ENCODE measurements at regions not wholly inside any gene's neighbourhood (a gene's known extent, or its start where the extent isn't known, plus 50 kb on each side); places are given as distances from the start of the nearest gene placed in this dataset.
"Not testable (repeated sequence)": the region's sequence is repeated elsewhere in the genome, so short reads cannot be mapped to it uniquely, and the experiment has no call there.

DNA sequence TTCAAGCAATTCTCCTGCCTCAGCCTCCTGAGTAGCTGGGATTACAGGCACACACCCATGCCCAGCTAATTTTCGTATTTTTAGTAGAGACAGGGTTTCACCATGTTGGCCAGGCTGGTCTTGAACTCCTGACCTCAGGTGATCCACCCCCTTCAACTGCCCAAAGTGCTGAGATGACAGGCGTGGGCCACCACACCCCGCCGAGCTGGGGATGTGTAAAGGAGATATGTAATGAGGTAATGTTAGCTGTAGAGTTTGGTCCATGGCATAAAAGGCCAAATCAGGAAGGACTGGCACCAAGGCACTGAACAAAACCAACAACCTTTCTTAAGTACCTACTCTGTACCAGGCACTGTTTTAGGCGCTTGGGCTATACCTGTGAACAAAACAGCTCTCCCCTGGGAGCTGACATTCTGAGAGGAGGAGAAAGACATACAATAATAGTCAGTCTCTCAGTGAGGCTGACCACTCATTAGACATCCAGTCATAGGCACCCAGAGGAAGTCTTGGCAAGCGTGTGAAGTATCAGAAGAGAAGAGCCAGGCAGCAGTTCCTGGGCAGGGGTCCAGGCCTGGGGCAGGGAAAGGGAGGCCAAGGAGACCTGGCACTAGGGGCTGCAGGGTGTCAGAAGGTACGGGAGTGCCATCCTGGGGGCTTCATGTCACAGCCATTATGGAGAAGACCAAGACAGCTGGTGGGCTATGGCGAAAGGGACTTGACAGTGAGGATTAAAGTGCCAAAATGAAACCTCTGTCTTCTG, 164.8 kb upstream of the DTNBP1 start:
- Mint-ChIP-seq H3K36me3 (ENCODE audit: low read depth) (no peaks in the 10 kb centered on the region), H3K27ac (no peak overlapping the region), H3K27me3 (ENCODE audit: low read depth) (no peaks in the 10 kb centered on the region), H3K9me3 (no peaks in the 10 kb centered on the region), H3K4me3 (ENCODE audit: low read depth) (no peak overlapping the region), H3K4me1 (ENCODE audit: low read depth) (peaks cover 4% of the 10 kb centered on the region)
- no peak for DNase-seq (ENCODE audit: low spot score)
- intact Hi-C loops (cut with micrococcal nuclease), result loop anchor here (5.0 kb wide), 1 partner anchor 40 kb away; no protein-coding TSS in a partner anchor

DNA sequence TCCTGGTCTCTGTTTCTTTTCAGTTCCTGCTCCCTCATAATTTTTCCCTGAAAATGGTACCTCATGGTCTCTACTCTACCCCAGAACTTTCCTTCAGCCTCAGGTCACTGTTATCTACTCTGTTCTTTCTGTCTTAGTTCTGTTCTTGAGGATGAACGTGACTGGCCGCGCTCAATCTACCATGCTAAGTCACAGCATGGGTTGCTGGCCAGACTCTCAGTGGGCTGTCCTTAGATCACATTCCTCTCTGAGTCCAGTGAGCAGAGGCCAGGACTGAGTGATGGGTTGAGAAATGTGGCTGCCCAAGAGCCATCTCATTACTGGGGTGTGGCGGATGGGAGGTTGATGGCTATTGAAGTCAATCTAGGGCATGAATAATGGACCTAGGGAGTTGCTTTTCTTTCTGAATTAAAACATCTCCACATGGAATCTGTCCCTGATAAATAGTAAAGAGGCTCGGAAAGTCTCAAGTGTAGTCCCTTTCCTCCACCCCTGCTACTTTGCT, 164.0 kb upstream of the DTNBP1 start:
- no peak overlapping the region for H3K4me3 Mint-ChIP-seq (ENCODE audit: low read depth)
- peaks cover 4% of the 10 kb centered on the region for H3K4me1 Mint-ChIP-seq (ENCODE audit: low read depth)
- H3K36me3 Mint-ChIP-seq (ENCODE audit: low read depth), result no peaks in the 10 kb centered on the region
- H3K27ac Mint-ChIP-seq, result no peak overlapping the region
- H3K27me3 Mint-ChIP-seq (ENCODE audit: low read depth), result no peaks in the 10 kb centered on the region
- DNase-seq (ENCODE audit: low spot score), result no peak
- intact Hi-C loops (cut with micrococcal nuclease), result loop anchor here (5.0 kb wide), 1 partner anchor 40 kb away; no protein-coding TSS in a partner anchor
- no peaks in the 10 kb centered on the region for H3K9me3 Mint-ChIP-seq

DNA sequence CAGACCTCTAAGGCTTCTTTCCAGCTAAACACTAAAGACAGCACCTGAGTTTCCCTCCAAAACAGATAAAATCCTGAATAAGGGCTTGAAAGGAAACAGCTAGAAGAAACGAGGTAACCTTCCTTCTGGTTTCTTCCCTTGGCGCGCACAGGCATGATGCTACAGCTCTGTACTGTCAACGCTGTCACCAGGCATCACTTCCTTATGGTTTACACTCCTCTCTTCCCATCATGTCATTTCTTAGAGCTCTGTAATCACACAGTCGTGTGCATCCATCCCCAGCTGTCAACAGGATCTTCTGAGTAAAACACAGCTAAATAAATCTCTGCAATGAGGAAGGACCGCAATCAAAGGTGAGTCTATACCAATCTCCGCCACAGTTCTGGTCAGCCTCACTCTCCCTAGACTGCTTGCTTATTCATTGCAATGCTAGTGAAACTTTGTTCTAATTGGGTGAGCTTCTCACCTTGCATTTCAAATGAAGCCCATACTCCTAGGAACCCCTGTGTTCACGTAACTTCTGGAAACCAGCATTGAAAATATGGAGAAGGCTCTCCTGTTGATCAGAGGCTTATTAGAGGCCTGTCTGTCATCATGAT, 162.6 kb upstream of the DTNBP1 start:
- no peak for DNase-seq (ENCODE audit: low spot score)
- H3K9me3 Mint-ChIP-seq, result no peaks in the 10 kb centered on the region
- H3K27me3 Mint-ChIP-seq (ENCODE audit: low read depth), result no peaks in the 10 kb centered on the region
- intact Hi-C loops (cut with micrococcal nuclease), result loop anchor here (5.0 kb wide), 1 partner anchor 38 kb away; no protein-coding TSS in a partner anchor
- no peak overlapping the region for H3K27ac Mint-ChIP-seq
- peaks cover 4% of the 10 kb centered on the region for H3K4me1 Mint-ChIP-seq (ENCODE audit: low read depth)
- H3K36me3 Mint-ChIP-seq (ENCODE audit: low read depth), result no peaks in the 10 kb centered on the region
- no peak overlapping the region for H3K4me3 Mint-ChIP-seq (ENCODE audit: low read depth)

DNA sequence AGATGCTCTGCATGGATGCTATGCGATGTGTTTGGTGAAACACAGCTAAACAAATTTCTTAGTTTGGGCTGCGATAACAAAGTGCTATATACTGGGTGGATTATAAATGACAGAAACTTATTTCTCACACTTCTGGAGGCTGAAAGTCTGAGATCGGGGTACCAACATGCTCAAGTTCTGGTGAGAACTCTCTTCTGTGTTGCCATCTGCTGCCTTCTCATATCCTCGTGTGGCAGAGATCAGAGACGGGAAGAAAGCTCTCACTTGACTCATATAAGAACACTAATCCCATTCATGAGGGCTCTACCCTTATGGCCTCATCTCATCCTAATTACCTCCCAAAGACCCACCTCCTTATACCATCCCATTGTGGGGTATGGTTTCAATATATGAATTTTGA, 162.0 kb upstream of the DTNBP1 start:
- no peak overlapping the region for H3K27ac Mint-ChIP-seq
- no peaks in the 10 kb centered on the region for H3K9me3 Mint-ChIP-seq
- no peaks in the 10 kb centered on the region for H3K27me3 Mint-ChIP-seq (ENCODE audit: low read depth)
- H3K36me3 Mint-ChIP-seq (ENCODE audit: low read depth), result no peaks in the 10 kb centered on the region
- DNase-seq (ENCODE audit: low spot score), result no peak
- intact Hi-C loops (cut with micrococcal nuclease), result loop anchor here (5.0 kb wide), 1 partner anchor 38 kb away; no protein-coding TSS in a partner anchor
- no peak overlapping the region for H3K4me3 Mint-ChIP-seq (ENCODE audit: low read depth)
- peaks cover 4% of the 10 kb centered on the region for H3K4me1 Mint-ChIP-seq (ENCODE audit: low read depth)

DNA sequence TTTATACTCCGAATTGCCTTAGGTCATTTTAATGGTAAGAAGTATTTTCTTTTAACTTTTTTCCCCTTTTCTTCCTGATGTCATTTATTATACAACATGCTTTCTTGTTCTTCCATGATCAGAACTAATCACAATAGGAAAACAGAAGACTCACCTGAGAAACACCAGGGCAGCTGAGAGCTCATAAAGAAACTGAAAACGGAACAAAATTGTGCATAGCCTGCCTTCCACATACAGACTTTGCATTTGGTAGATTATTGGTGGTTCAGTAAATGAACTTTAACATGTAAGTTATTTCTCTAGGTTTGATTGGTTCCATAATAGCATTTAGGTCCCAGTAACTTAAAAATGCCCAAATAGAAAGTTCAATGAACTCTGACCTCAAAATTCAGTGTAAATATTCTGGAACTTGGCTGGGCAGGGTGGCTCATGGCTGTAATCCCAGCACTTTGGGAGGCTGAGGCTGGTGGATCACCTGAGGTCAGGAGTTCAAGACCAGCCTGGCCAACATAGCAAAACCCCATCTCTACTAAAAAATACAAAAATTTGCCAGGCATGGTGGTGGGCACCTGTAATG, 161.1 kb upstream of the DTNBP1 start:
- intact Hi-C loops (cut with micrococcal nuclease), result no loop called here
- no peak for DNase-seq (ENCODE audit: low spot score)
- no peaks in the 10 kb centered on the region for H3K36me3 Mint-ChIP-seq (ENCODE audit: low read depth)
- H3K4me1 Mint-ChIP-seq (ENCODE audit: low read depth), result peaks cover 7% of the 10 kb centered on the region
- H3K27me3 Mint-ChIP-seq (ENCODE audit: low read depth), result peaks cover 2% of the 10 kb centered on the region
- H3K9me3 Mint-ChIP-seq, result no peaks in the 10 kb centered on the region
- no peak overlapping the region for H3K27ac Mint-ChIP-seq
- no peak overlapping the region for H3K4me3 Mint-ChIP-seq (ENCODE audit: low read depth)

DNA sequence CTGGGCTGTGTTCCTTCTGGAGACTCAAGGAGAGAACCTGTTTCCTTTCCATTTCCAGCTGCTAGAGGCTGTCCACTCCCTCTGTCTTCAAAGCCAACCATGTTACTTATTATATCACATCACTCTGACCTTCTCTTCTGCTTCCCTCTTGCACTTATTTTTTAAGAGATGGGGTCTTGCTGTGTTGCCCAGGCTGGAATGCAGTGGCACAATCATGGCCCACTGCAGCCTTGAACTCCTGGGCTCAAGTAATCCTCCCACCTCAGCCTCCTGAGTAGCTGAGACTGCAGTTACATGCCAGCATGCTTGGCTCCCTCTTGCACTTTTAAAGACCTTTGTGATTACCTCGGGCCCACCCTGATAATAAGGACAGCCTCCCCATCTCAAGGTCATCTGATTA, 160.0 kb upstream of the DTNBP1 start:
- H3K27ac Mint-ChIP-seq, result no peak overlapping the region
- no peak overlapping the region for H3K4me3 Mint-ChIP-seq (ENCODE audit: low read depth)
- peaks cover 2% of the 10 kb centered on the region for H3K27me3 Mint-ChIP-seq (ENCODE audit: low read depth)
- DNase-seq (ENCODE audit: low spot score), result no peak
- H3K36me3 Mint-ChIP-seq (ENCODE audit: low read depth), result no peaks in the 10 kb centered on the region
- no peaks in the 10 kb centered on the region for H3K9me3 Mint-ChIP-seq
- intact Hi-C loops (cut with micrococcal nuclease), result no loop called here
- H3K4me1 Mint-ChIP-seq (ENCODE audit: low read depth), result peaks cover 8% of the 10 kb centered on the region

DNA sequence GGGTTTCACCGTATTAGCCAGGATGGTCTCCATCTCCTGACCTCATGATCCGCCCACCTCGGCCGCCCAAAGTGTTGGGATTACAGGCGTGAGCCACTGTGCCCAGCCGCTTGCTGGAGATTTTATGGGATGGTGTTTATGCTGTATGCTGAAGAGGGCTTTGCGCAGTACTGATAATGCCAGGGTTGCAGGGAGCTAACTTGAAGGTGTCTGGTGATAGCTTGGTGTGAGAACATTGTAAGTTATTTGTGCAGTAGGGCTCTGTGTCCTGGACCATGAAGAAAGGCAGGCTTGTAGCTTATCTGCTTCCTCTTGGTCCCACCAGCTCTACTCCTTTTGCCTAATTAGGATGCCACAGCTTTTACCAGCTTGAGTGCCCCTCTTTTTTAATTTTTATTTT, 157.0 kb upstream of the DTNBP1 start:
- H3K4me1 Mint-ChIP-seq (ENCODE audit: low read depth), result peaks cover 8% of the 10 kb centered on the region
- no peak for DNase-seq (ENCODE audit: low spot score)
- peaks cover 2% of the 10 kb centered on the region for H3K27me3 Mint-ChIP-seq (ENCODE audit: low read depth)
- H3K4me3 Mint-ChIP-seq (ENCODE audit: low read depth), result no peak overlapping the region
- no peak overlapping the region for H3K27ac Mint-ChIP-seq
- H3K9me3 Mint-ChIP-seq, result no peaks in the 10 kb centered on the region
- no peaks in the 10 kb centered on the region for H3K36me3 Mint-ChIP-seq (ENCODE audit: low read depth)
- intact Hi-C loops (cut with micrococcal nuclease), result no loop called here

DNA sequence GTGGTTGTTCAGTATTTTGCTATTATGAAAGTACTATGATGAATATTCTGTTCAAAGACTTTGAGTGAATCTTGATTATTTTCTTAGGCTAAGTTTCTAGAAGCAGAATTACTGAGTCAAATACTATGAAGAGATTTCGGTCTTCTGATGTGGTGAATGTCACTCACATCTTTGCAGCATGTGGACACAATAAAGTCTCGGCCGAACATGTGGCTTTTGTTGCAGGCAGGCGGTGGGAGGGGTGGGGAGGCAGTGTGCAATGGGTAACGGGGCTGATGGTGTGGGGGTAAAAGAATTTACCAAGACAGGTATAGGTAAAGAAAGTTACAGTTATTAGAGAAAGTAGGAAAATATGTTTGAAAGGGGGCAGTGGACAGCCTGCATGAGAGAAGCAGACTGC, 156.4 kb upstream of the DTNBP1 start:
- no peaks in the 10 kb centered on the region for H3K9me3 Mint-ChIP-seq
- H3K4me3 Mint-ChIP-seq (ENCODE audit: low read depth), result no peak overlapping the region
- no peak for DNase-seq (ENCODE audit: low spot score)
- H3K27me3 Mint-ChIP-seq (ENCODE audit: low read depth), result peaks cover 2% of the 10 kb centered on the region
- H3K36me3 Mint-ChIP-seq (ENCODE audit: low read depth), result no peaks in the 10 kb centered on the region
- intact Hi-C loops (cut with micrococcal nuclease), result no loop called here
- H3K4me1 Mint-ChIP-seq (ENCODE audit: low read depth), result peaks cover 8% of the 10 kb centered on the region
- no peak overlapping the region for H3K27ac Mint-ChIP-seq

DNA sequence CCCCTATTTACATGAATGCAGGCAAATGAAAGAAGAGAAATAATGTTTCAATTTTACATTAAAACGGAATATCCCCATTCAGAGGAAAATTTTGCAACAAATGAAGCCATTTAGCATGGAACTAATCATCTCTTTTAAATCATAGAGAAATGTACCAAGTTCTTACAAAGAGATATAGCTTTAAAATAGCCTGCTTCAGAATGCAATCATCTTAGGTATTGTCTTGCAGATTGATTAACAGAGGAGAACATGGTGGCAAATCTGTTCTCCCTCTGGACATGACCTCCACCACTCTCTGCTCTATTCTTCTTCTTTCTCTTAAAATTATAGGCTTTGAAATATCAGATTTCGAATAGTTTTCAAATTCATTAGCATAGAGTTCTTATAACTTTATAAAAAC, 155.7 kb upstream of the DTNBP1 start:
- DNase-seq (ENCODE audit: low spot score), result no peak
- no peak overlapping the region for H3K27ac Mint-ChIP-seq
- H3K4me1 Mint-ChIP-seq (ENCODE audit: low read depth), result peaks cover 6% of the 10 kb centered on the region
- peaks cover 2% of the 10 kb centered on the region for H3K27me3 Mint-ChIP-seq (ENCODE audit: low read depth)
- intact Hi-C loops (cut with micrococcal nuclease), result no loop called here
- no peaks in the 10 kb centered on the region for H3K9me3 Mint-ChIP-seq
- H3K36me3 Mint-ChIP-seq (ENCODE audit: low read depth), result no peaks in the 10 kb centered on the region
- H3K4me3 Mint-ChIP-seq (ENCODE audit: low read depth), result no peak overlapping the region

DNA sequence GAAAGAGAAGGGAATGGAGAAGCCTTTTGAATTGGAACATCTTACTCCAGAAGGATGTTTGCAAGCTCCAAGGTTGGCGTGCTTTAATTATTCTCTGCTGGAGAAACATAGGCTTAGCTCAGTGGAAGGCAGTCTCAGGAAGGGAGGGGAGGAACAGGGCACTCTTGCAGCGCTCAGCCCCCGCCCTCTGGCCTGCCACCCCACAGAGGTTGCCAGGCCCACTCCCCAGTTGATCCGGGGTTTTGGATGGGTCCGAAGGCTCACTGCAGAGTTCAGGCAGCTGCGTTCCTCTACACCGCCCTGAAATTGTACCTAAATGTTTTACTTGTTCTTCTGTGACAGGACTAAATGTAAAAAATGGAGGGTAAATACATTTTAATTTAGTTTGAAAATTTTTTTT, 155.2 kb upstream of the DTNBP1 start:
- no peak for DNase-seq (ENCODE audit: low spot score)
- no peaks in the 10 kb centered on the region for H3K36me3 Mint-ChIP-seq (ENCODE audit: low read depth)
- H3K4me1 Mint-ChIP-seq (ENCODE audit: low read depth), result peaks cover 6% of the 10 kb centered on the region
- peaks cover 2% of the 10 kb centered on the region for H3K27me3 Mint-ChIP-seq (ENCODE audit: low read depth)
- no peak overlapping the region for H3K27ac Mint-ChIP-seq
- intact Hi-C loops (cut with micrococcal nuclease), result no loop called here
- no peak overlapping the region for H3K4me3 Mint-ChIP-seq (ENCODE audit: low read depth)
- H3K9me3 Mint-ChIP-seq, result no peaks in the 10 kb centered on the region

DNA sequence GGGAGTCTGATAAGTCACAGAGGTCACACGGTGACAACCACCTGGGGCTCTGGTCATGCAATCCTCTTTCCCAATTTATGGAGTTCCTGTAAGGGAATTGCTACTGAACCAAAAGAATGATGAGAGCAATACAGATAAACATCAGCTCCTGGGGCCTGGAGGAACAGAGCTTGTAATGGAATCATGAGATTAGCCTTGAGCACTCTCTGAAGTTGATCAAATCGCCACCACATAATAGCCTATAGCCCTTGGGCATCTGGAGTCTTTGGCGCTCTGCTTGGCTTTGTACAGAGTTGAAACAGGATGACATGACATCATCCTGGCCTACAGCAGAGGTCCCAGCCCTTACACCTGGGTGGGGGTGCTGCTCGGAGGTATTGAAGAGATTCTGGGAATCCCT, 154.3 kb upstream of the DTNBP1 start:
- Mint-ChIP-seq H3K4me1 (ENCODE audit: low read depth) (peaks cover 12% of the 10 kb centered on the region), H3K27ac (no peak overlapping the region), H3K36me3 (ENCODE audit: low read depth) (no peaks in the 10 kb centered on the region), H3K4me3 (ENCODE audit: low read depth) (no peak overlapping the region), H3K9me3 (no peaks in the 10 kb centered on the region), H3K27me3 (ENCODE audit: low read depth) (peaks cover 2% of the 10 kb centered on the region)
- no peak for DNase-seq (ENCODE audit: low spot score)
- intact Hi-C loops (cut with micrococcal nuclease), result no loop called here

DNA sequence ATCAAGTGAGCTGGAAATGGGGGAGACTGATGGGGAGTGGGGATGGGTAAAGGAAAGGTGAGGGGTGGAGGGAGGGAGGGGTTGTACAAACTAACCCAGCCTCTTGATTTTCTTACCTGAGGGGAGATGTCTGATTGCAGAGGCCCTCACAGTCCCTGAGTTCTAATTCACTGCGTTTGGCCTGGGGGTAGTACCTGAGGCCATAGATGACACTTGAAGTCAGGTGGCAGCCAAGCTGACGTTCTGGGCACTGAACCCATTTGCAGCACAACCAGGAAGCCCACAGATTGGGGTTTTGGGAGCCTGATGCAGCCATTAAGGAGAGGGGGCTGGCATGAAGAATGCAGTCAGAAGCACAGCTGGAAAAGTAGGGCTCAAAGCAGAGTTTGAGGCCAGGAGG, 153.8 kb upstream of the DTNBP1 start:
- intact Hi-C loops (cut with micrococcal nuclease), result no loop called here
- no peak overlapping the region for H3K27ac Mint-ChIP-seq
- peaks cover 2% of the 10 kb centered on the region for H3K27me3 Mint-ChIP-seq (ENCODE audit: low read depth)
- no peak for DNase-seq (ENCODE audit: low spot score)
- no peak overlapping the region for H3K4me3 Mint-ChIP-seq (ENCODE audit: low read depth)
- H3K9me3 Mint-ChIP-seq, result no peaks in the 10 kb centered on the region
- H3K36me3 Mint-ChIP-seq (ENCODE audit: low read depth), result no peaks in the 10 kb centered on the region
- peaks cover 12% of the 10 kb centered on the region for H3K4me1 Mint-ChIP-seq (ENCODE audit: low read depth)

DNA sequence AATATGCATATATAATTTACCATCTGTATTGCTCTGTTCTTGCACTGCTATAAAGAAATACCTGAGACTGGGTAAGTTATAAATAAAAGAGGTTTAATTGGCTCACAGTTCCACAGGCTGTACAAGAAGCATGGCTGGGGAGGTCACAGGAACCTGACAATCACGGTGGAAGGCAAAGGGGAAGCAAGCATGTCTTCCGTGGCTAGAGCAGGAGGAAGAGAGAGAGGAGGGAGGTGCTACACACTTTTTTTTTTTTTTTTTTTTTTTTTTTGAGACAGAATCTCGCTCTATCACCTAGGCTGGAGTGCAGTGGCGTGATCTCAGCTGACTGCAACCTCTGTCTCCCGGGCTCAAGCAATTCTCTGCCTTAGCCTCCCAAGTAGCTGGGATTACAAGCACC, 150.9 kb upstream of the DTNBP1 start:
- H3K27me3 Mint-ChIP-seq (ENCODE audit: low read depth); H3K9me3 Mint-ChIP-seq; DNase-seq (ENCODE audit: low spot score); H3K36me3 Mint-ChIP-seq (ENCODE audit: low read depth); H3K4me1 Mint-ChIP-seq (ENCODE audit: low read depth); intact Hi-C loops (cut with micrococcal nuclease); H3K27ac Mint-ChIP-seq; H3K4me3 Mint-ChIP-seq (ENCODE audit: low read depth): not testable (repeated sequence)

Measured in activated T-helper 2 cell treated with anti-CD3 and anti-CD28 coated beads, Interferon-gamma antibody, Interleukin-2, Interleukin-4, amounts not matched to agents 10 μg/mL and 5 μg/mL and 100 μg/mL, durations not matched to agents 14 hours and 24 hours and 36 hours (primary cell).